ENCODE measurements at regions not wholly inside any gene's neighbourhood (a gene's known extent, or its start where the extent isn't known, plus 50 kb on each side); places are given as distances from the start of the nearest gene placed in this dataset.

DNA sequence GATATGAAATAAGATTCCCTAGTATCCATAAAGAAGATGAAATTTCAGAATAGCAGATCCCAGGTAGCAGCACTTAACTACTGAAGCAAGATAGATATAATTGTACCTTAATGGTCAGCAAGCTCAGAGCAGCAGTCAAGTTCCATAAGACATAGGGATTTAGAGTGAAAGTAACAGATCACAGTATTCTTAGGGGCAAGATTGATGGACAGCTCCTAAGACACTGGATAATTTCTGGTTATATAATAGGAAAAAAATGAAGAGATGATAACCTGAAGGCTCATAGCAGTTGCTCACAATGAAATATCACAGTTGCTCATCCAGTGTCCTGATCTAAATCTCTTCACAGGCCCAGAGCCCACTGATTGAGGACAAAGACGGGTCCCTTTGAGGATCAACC is 66.0 kb downstream of the SLC30A10 start:
- no peak for TF ChIP-seq EZH2 (IDR thresholded peaks at IDR 0.05)
- no peak for TF ChIP-seq POLR2AphosphoS5 (IDR thresholded peaks at IDR 0.05; ENCODE audit: borderline replicate concordance, low read depth, low read length)
- no peak for TF ChIP-seq FOXP2 (optimal IDR thresholded peaks at IDR 0.05; ENCODE audit: control extremely low read depth, extremely low read length, insufficient read depth)
